GM19239 (cell line): ENCODE measurements at regions not wholly inside any gene's neighbourhood (a gene's known extent, or its start where the extent isn't known, plus 50 kb on each side); places are given as distances from the start of the nearest gene placed in this dataset.
"Not testable (repeated sequence)": the region's sequence is repeated elsewhere in the genome, so short reads cannot be mapped to it uniquely, and the experiment has no call there.

ENCODE experiments used
- DNase-seq: peaks from one replicate; pipeline ENCODE4 v3.0.0; 2011; ENCODE audit warnings: low spot score; ENCODE audit not compliant: insufficient read length
- FAIRE-seq: peaks from 2 replicates; lab custom pipeline; 2011; peaks lifted over from hg19 to GRCh38; lab: Jason Lieb, UNC

DNA sequence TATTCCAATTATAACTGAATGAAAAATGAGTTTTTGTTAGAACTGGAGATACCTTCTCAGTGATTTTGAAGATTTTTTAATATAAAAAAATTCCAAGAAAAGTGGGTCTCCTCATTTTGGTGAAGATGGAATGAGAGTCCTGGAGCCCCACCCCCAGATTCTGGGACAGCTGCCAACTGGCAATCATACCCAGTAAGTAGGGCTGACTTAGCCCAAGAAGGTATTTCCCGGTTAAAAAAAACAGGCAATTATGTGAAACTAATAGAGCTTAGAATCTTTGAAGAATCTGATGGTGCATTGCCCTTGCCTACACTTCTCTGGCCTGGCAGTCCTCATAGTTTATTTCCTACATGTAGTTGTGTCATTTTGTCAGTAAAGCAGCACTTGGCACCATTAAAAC lies 52.8 kb upstream of the VWDE start:
- DNase-seq (no peak), FAIRE-seq (no peak)

GRCh38 chr7:12458520-12459131 lies 55.0 kb upstream of the VWDE start:
- DNase-seq (no peak), FAIRE-seq (peak; percentile 76)

- FAIRE-seq (no peak), DNase-seq (no peak)
Observed at GRCh38 chr7:12467837-12468236, 64.2 kb upstream of the VWDE start.

GRCh38 chr7:12469568-12469967 lies 65.9 kb upstream of the VWDE start:
- FAIRE-seq = no peak

GRCh38 chr7:12470930-12471329 lies 67.3 kb upstream of the VWDE start:
- no peak for DNase-seq
- no peak for FAIRE-seq

More at GRCh38 chr7:12469568-12469967, 65.9 kb upstream of the VWDE start:
- no peak for DNase-seq

DNA sequence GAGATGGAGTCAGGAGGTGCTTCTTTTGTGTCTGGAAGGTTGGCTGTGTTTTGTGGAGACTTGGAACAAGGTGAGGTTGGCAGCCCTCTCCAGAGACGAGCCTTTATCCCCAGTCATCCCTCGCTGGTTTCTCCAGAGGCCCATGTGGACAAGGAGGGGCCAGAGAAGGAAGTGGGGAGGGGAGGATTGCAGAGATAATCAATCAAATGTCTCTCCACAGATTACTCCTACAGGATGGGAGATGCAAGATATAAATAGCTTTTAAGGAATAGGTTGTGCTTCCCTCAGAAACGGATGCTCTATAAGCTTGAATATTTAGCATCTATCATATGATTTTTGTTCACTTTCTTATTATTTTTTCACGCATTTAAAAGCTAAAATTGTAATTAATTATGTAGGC lies 70.4 kb upstream of the VWDE start:
- DNase-seq (no peak), FAIRE-seq (no peak)

GRCh38 chr7:12475362-12476063 lies 71.8 kb upstream of the VWDE start:
- FAIRE-seq = no peak
- no peak for DNase-seq

GRCh38 chr7:12477620-12478019 lies 74.0 kb upstream of the VWDE start:
- FAIRE-seq (no peak), DNase-seq (no peak)

GRCh38 chr7:12481722-12482121 lies 78.1 kb upstream of the VWDE start:
- DNase-seq (no peak), FAIRE-seq (peak; percentile 80)

DNA sequence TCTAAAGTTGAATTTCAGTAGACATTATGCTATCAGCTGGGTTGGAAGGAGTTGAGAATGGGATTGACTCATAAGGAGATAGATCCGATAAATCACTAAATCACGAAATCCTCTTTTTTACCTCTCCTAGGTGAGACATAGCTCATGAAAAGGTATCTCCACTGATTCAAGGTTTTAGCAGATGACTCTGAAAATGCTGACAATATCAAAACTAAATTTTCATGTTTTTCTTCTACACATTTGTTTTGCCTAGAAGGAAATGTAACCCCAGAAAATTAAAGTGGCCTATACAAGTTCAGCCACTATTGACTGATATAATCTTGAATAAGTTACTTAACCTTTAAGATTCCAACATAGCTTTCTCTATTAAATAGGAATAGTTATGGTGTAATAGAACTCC lies 82.2 kb upstream of the VWDE start:
- FAIRE-seq (no peak), DNase-seq (no peak)

- no peak for FAIRE-seq
- no peak for DNase-seq
Observed at GRCh38 chr7:12488341-12488740, 82.2 kb upstream of the SCIN start.

GRCh38 chr7:12490107-12490688 lies 80.3 kb upstream of the SCIN start:
- peak; percentile 80 for FAIRE-seq
- DNase-seq = no peak

GRCh38 chr7:12490940-12491339 lies 79.6 kb upstream of the SCIN start:
- no peak for FAIRE-seq
- DNase-seq = no peak

GRCh38 chr7:12491526-12491925 lies 79.0 kb upstream of the SCIN start:
- DNase-seq (no peak), FAIRE-seq (no peak)

- FAIRE-seq = no peak
- DNase-seq = no peak
Observed at GRCh38 chr7:12493407-12493806, 77.1 kb upstream of the SCIN start.

GRCh38 chr7:12493863-12494686 lies 76.4 kb upstream of the SCIN start:
- no peak for DNase-seq
- no peak for FAIRE-seq

GRCh38 chr7:12494687-12495024 lies 75.9 kb upstream of the SCIN start:
- FAIRE-seq (no peak), DNase-seq (no peak)

DNA sequence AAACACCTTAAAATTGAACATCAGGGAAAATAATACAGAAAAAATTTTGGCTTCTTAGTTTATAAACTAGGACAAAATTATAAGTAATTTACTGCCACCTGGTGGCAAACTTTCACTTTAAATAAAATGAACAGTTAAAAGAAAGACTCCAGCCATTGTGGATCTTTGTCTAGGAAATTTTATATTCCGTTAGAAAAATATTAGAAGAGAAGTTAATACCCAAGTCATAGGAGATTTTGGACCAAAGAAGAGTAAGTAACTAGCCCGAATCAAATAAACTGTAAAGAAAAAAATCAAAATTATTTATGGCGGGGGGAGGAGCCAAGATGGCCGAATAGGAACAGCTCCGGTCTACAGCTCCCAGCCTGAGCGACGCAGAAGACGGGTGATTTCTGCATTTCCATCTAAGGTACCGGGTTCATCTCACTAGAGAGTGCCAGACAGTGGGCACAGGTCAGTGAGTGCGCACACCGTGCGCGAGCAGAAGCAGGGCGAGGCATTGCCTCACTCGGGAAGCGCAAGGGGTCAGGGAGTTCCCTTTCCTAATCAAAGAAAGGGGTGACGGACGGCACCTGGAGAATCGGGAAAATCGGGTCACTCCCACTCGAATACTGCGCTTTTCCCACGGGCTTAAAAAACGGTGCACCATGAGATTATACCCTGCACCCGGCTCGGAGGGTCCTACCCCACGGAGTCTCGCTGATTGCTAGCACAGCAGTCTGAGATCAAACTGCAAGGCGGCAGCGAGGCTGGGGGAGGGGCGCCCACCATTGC lies 73.4 kb upstream of the SCIN start:
- FAIRE-seq, DNase-seq: not testable (repeated sequence)

DNA sequence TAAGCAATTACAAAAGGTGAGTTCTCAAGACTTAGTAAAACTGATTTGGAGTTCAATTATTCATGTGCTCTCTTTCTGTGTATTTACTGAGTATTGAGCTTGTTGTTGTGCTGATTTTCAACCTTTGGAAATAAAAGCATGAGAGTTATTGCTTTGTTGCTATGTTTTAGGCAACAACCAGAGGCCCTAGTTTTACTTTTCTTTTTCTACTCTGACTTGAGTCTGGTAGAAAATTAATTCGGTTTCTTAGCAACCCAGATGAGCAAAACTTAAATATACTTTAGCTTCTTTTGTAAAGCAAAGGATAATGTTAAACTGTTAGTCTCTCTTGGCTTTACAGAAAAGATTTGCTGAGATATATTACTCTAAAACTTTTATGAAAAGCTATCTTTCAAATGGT lies 66.4 kb upstream of the SCIN start:
- no peak for DNase-seq
- FAIRE-seq = peak; percentile 52

DNA sequence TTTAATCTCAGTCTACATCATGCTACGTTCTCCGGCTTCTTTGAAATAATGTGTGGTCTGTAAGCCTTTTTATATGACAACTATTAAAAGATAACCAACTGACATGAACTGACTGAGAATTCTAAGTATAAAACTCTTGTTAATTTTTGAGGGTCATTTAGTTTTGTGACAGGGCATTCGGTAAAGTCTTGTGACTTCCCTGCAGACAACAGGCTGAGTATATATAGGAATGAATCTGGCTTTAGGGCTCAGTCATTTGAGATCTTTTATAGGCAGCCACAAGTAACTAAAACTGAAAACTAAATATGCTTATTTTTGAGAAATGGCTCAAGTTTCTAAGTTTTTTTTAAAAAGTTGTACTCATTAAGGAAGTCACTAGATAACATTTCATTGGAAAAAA lies 62.5 kb upstream of the SCIN start:
- no peak for FAIRE-seq

More for the DNA sequence above, 62.5 kb upstream of the SCIN start:
- DNase-seq = no peak
